Peyer's patch (tissue), 4 donors: ENCODE measurements at regions not wholly inside any gene's neighbourhood (a gene's known extent, or its start where the extent isn't known, plus 50 kb on each side); places are given as distances from the start of the nearest gene placed in this dataset.

Experiments
- CTCF ChIP-seq, 6 experiments: fragments of 450-650 bp in 4 of 6; fragments of 200-600 bp in 2 of 6; sonication (generic) in 1 of 6; IDR thresholded peaks; one replicate each; pipeline ENCODE4 v1.5.1; 2017 to 2019; ENCODE audit warnings: antibody characterized with exemption in 6 of 6, mild to moderate bottlenecking in 3 of 6, moderate library complexity in 1 of 6
- POLR2A ChIP-seq, 2 donors: fragments of 450-650 bp; IDR thresholded peaks; one replicate each; pipeline ENCODE4 v1.5.1; 2017; ENCODE audit warnings: antibody characterized with exemption in 2 of 2, mild to moderate bottlenecking in 2 of 2, moderate library complexity in 2 of 2

- TF ChIP-seq CTCF (IDR thresholded peaks at IDR 0.05) (no peak), POLR2A (IDR thresholded peaks at IDR 0.05) (no peak)
These were observed 64.1 kb upstream of the TSHZ3 start for GRCh38 chr19:31413353-31413752.
